HepG2 (cell line): ENCODE measurements at regions not wholly inside any gene's neighbourhood (a gene's known extent, or its start where the extent isn't known, plus 50 kb on each side); places are given as distances from the start of the nearest gene placed in this dataset.

Source experiments
- BRCA1 ChIP-seq: sonication (generic); formaldehyde crosslinking; IDR thresholded peaks from 2 replicates; pipeline ENCODE4 v1.4.0; 2020; ENCODE audit warnings: missing genetic modification reagents
- ESRRA ChIP-seq: sonication (generic); formaldehyde crosslinking; IDR thresholded peaks from 2 replicates; pipeline ENCODE4 v1.5.1; 2020; ENCODE audit warnings: mild to moderate bottlenecking, low read depth, missing genetic modification reagents
- HCFC1 ChIP-seq: fragments of 150-350 bp; IDR thresholded peaks from 2 replicates; pipeline ENCODE4 v1.6.1; 2014; ENCODE audit warnings: low read depth, low read length
- RFX5 ChIP-seq: IDR thresholded peaks from 2 replicates; pipeline ENCODE4 v1.6.1; 2011; ENCODE audit warnings: low read depth, low read length, improper control_type of control experiment
- TARDBP ChIP-seq: sonication (generic); formaldehyde crosslinking; IDR thresholded peaks from 2 replicates; pipeline ENCODE4 v1.8.0; 2022; ENCODE audit warnings: mild to moderate bottlenecking, missing genetic modification reagents
- ZNF138 ChIP-seq: sonication (generic); formaldehyde crosslinking; IDR thresholded peaks from 2 replicates; pipeline ENCODE4 v1.5.0; 2020; ENCODE audit warnings: mild to moderate bottlenecking, low read depth, missing genetic modification reagents
- ZNF367 ChIP-seq: sonication (generic); formaldehyde crosslinking; IDR thresholded peaks from 2 replicates; pipeline ENCODE4 v1.4.0; 2020; ENCODE audit warnings: missing genetic modification reagents, borderline replicate concordance
- TF ChIP-seq, protein P1 (sequence below): conservative IDR thresholded peaks from 2 replicates; pipeline ENCODE4 v1.6.1; 2018; ENCODE audit warnings: missing genetic modification reagents

DNA sequence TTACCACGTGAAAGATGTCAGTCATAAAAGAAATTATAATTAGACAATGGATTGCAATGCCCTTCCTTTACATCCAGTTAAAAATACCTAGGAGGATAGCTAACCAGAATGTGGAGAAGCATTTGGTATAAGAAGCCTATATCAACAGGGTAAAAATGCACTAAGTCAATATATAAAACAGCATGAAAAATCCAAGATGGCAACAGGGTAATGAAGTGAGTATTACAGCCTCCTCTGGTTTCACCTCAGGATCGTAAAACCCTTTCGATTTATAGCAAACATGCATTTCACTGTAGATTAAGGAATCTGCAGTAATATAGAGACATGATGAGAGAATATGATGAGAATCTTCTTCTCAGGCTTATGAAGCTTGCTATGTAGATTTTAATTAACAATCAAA lies 999.3 kb downstream of the NR2F1-AS1 start:
- TF ChIP-seq RFX5 (no peak), ESRRA (CRISPR knock-in tag) (no peak), HCFC1 (no peak), TARDBP (no peak), BRCA1 (no peak), ZNF138 (CRISPR knock-in tag) (no peak), ZNF367 (CRISPR knock-in tag) (no peak)
- TF ChIP-seq, protein P1, sequence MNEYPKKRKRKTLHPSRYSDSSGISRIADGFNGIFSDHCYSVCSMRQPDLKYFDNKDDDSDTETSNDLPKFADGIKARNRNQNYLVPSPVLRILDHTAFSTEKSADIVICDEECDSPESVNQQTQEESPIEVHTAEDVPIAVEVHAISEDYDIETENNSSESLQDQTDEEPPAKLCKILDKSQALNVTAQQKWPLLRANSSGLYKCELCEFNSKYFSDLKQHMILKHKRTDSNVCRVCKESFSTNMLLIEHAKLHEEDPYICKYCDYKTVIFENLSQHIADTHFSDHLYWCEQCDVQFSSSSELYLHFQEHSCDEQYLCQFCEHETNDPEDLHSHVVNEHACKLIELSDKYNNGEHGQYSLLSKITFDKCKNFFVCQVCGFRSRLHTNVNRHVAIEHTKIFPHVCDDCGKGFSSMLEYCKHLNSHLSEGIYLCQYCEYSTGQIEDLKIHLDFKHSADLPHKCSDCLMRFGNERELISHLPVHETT (CRISPR knock-in tag) = no peak
